GM12878 (cell line): ENCODE measurements at regions not wholly inside any gene's neighbourhood (a gene's known extent, or its start where the extent isn't known, plus 50 kb on each side); places are given as distances from the start of the nearest gene placed in this dataset.

Experiments used
- NR2C1 ChIP-seq: fragments of 450-650 bp; IDR thresholded peaks from 2 replicates; pipeline ENCODE4 v1.6.1; 2017; ENCODE audit warnings: antibody characterized with exemption, mild to moderate bottlenecking, moderate library complexity
- TF ChIP-seq, protein P1 (sequence below): IDR thresholded peaks from 2 replicates; pipeline ENCODE4 v1.6.1; 2011; ENCODE audit warnings: low read depth, mild to moderate bottlenecking, low read length, moderate library complexity, borderline replicate concordance; ENCODE audit errors: extremely low read depth
- TF ChIP-seq, protein P2 (sequence below): IDR thresholded peaks from 2 replicates; pipeline ENCODE4 v1.6.1; 2011; ENCODE audit warnings: low read depth, low read length, improper control_type of control experiment, borderline replicate concordance

DNA sequence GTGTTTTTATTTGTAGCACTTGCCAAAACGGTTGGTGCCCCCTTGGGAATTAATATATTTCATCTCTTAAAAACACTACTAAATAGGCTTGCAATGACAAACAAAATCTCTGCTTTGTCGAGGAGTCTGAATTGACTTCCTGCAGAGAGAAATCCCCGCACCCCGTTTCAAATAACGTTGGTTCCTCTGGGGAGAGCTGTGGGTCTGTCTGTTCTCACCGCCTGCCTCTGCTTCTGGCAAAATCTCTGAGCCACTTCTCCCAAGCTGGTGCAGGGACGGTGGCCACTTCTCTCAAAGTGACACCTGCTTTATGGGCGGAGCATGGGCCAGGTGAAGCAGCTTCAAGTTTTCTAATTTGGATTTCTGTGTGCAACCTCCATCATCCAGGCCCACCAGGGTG, 186.3 kb upstream of the ADARB2 start:
- TF ChIP-seq, protein P1, sequence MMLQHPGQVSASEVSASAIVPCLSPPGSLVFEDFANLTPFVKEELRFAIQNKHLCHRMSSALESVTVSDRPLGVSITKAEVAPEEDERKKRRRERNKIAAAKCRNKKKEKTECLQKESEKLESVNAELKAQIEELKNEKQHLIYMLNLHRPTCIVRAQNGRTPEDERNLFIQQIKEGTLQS, result no peak
- TF ChIP-seq, protein P2, sequence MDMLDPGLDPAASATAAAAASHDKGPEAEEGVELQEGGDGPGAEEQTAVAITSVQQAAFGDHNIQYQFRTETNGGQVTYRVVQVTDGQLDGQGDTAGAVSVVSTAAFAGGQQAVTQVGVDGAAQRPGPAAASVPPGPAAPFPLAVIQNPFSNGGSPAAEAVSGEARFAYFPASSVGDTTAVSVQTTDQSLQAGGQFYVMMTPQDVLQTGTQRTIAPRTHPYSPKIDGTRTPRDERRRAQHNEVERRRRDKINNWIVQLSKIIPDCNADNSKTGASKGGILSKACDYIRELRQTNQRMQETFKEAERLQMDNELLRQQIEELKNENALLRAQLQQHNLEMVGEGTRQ, result no peak
- no peak for TF ChIP-seq NR2C1
